MCF 10A (cell line): ENCODE measurements at regions not wholly inside any gene's neighbourhood (a gene's known extent, or its start where the extent isn't known, plus 50 kb on each side); places are given as distances from the start of the nearest gene placed in this dataset.

ENCODE experiments used
- BruUV-seq: library from RNA; stranded (reverse); fragments of 400-500 nt; replicated peaks from 2 replicates; lab custom pipeline; 2021; lab: Mats Ljungman, UMichigan
- CTCF ChIA-PET: fragments of 300-600 bp; sonication (Branson Sonifier 250); formaldehyde crosslinking; extraction: SDS; loops from one replicate; lab custom pipeline; 2021; ENCODE audit warnings: antibody characterized with exemption, inconsistent platforms; lab: Yijun Ruan, JAX
- POLR2A ChIA-PET: fragments of 300-600, 350-650 bp; sonication (Branson Sonifier 250); formaldehyde crosslinking; extraction: SDS; loops from one replicate; lab custom pipeline; 2020; ENCODE audit warnings: antibody characterized with exemption, inconsistent platforms; lab: Yijun Ruan, JAX
- DNase-seq: peaks from one replicate; pipeline ENCODE4 v3.0.0-alpha.2; 2018; ENCODE audit not compliant: unreplicated experiment
- H3K27ac Mint-ChIP-seq: one replicate; pipeline ENCODE4 v1.8.0; 2022; ENCODE audit warnings: mild to moderate bottlenecking, low read depth, mixed read lengths; ENCODE audit not compliant: unreplicated experiment
- H3K27me3 Mint-ChIP-seq: one replicate; pipeline ENCODE4 v1.8.0; 2022; ENCODE audit warnings: mixed read lengths; ENCODE audit not compliant: insufficient read depth, unreplicated experiment
- H3K36me3 Mint-ChIP-seq: one replicate; pipeline ENCODE4 v1.8.0; 2022; ENCODE audit warnings: mild to moderate bottlenecking, moderate library complexity, mixed read lengths; ENCODE audit not compliant: insufficient read depth, unreplicated experiment
- H3K4me1 Mint-ChIP-seq: one replicate; pipeline ENCODE4 v1.8.0; 2022; ENCODE audit warnings: mixed read lengths; ENCODE audit not compliant: insufficient read depth, unreplicated experiment
- H3K4me3 Mint-ChIP-seq: one replicate; pipeline ENCODE4 v1.8.0; 2022; ENCODE audit warnings: mild to moderate bottlenecking, moderate library complexity, mixed read lengths; ENCODE audit not compliant: unreplicated experiment
- H3K9me3 Mint-ChIP-seq: one replicate; pipeline ENCODE4 v1.8.0; 2022; ENCODE audit warnings: mixed read lengths; ENCODE audit not compliant: unreplicated experiment
- intact Hi-C: fragments of 100-400 bp; cut with micrococcal nuclease; formaldehyde crosslinking; loops from 2 replicates; pipeline ENCODE4 v1.14.1; 2022
- TF ChIP-seq, protein P1 (sequence below): fragments of 200-600 bp; IDR thresholded peaks from one replicate; pipeline ENCODE4 v1.8.0; 2022; ENCODE audit warnings: antibody characterized with exemption, mild to moderate bottlenecking; ENCODE audit not compliant: unreplicated experiment

DNA sequence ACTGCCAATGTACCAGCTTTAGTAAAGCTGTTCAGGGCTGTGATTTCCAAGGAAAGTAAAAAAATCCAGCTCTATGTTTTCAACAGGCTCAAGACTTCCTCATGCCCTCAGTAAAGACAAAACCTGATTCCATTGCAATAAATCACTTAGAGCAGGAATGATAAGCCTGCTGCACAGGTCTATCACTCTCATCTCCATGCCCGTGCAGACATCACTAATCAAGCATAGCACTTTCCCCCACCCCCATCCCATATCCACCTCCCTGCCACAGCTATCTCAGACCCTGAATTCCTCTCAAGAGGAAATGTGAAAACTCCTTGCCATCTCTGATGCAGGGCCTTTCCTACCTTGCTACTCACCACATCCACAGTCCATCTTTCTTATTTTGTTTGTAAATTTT is 554.9 kb downstream of the MAFB start:
- ChIA-PET CTCF (interaction anchor here (0.6 to 1.7 kb wide), 5 partner anchors 16 to 1056 kb away, joined by 3 to 6 read pairs (median 3); no protein-coding TSS in a partner anchor), POLR2A (no interaction called here)
- TF ChIP-seq, protein P1, sequence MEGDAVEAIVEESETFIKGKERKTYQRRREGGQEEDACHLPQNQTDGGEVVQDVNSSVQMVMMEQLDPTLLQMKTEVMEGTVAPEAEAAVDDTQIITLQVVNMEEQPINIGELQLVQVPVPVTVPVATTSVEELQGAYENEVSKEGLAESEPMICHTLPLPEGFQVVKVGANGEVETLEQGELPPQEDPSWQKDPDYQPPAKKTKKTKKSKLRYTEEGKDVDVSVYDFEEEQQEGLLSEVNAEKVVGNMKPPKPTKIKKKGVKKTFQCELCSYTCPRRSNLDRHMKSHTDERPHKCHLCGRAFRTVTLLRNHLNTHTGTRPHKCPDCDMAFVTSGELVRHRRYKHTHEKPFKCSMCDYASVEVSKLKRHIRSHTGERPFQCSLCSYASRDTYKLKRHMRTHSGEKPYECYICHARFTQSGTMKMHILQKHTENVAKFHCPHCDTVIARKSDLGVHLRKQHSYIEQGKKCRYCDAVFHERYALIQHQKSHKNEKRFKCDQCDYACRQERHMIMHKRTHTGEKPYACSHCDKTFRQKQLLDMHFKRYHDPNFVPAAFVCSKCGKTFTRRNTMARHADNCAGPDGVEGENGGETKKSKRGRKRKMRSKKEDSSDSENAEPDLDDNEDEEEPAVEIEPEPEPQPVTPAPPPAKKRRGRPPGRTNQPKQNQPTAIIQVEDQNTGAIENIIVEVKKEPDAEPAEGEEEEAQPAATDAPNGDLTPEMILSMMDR: no peak
- H3K9me3 Mint-ChIP-seq: no peaks in the 10 kb centered on the region
- H3K4me3 Mint-ChIP-seq: no peak overlapping the region
- no TSS peak for BruUV-seq
- peaks cover 50% of the 10 kb centered on the region for H3K27me3 Mint-ChIP-seq
- H3K27ac Mint-ChIP-seq: no peak overlapping the region
- H3K36me3 Mint-ChIP-seq: no peaks in the 10 kb centered on the region
- DNase-seq: no peak
- no peaks in the 10 kb centered on the region for H3K4me1 Mint-ChIP-seq
- intact Hi-C loops: no loop called here

DNA sequence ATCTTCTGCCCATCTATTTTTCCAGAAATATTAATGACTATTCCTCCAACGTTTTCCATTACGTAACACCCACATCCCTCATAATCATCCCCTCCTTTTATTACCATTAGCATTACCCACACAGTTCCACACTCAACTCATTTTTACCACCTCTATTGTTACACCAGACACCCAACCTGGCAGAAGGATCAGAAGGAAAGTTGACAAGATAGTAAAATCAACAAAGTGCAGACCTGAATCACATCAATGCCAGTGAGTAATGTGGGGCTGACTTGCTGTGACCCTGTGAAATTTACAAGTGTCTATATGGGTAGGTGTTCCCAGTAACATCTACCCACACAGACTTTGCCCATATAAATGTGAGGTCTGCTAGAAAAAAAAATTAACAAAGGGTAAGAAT is 568.2 kb downstream of the MAFB start:
- Mint-ChIP-seq H3K27ac (no peak overlapping the region), H3K9me3 (no peaks in the 10 kb centered on the region), H3K4me3 (no peak overlapping the region), H3K4me1 (no peaks in the 10 kb centered on the region), H3K27me3 (peaks cover 47% of the 10 kb centered on the region), H3K36me3 (no peaks in the 10 kb centered on the region)
- no TSS peak for BruUV-seq
- intact Hi-C loops: no loop called here
- ChIA-PET POLR2A (no interaction called here), CTCF (interaction anchor here (0.7 kb wide), 1 partner anchor 12 kb away, joined by 3 read pairs; no protein-coding TSS in a partner anchor)
- no peak for DNase-seq
- TF ChIP-seq, protein P1: no peak

GRCh38 chr20:40111282-40111681 is 577.8 kb downstream of the MAFB start:
- DNase-seq: no peak
- ChIA-PET CTCF (interaction anchor here (0.6 to 0.7 kb wide), 2 partner anchors 233 to 835 kb away, joined by 3 read pairs; no protein-coding TSS in a partner anchor), POLR2A (interaction anchor here (0.6 kb wide), 1 partner anchor 1172 kb away, joined by 4 read pairs; no protein-coding TSS in a partner anchor)
- BruUV-seq: no TSS peak
- intact Hi-C loops: no loop called here
- Mint-ChIP-seq H3K4me1 (no peaks in the 10 kb centered on the region), H3K36me3 (no peaks in the 10 kb centered on the region), H3K27me3 (peaks cover 32% of the 10 kb centered on the region), H3K9me3 (no peaks in the 10 kb centered on the region), H3K4me3 (no peak overlapping the region), H3K27ac (no peak overlapping the region)
- TF ChIP-seq, protein P1: no peak

DNA sequence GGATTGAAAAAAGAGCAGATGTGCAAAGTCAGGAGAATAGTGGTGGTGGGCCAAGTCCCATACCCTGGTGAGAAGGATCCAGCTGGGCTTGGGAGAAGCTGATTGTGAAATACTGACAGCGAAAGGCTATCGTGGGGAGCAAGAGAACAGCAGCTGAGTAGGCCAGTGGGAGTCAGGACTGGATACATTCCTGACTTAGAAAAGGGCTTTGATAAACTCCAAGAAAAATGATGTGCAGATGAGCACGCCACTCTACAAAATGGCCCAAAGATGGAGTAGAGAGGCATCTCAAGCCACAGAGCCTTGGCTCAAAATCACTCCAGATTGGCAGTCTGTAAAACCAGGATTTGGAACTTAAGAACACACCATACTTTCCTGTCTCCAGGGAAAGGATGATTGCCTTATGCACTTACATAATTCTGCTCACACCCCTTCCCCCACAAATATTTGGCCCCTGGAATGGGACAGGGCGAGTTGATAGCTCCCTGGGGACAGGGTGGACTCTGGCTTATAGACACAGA is 578.7 kb downstream of the MAFB start:
- ChIA-PET POLR2A (no interaction called here), CTCF (interaction anchor here (0.6 kb wide), 2 partner anchors 237 to 263 kb away, joined by 3 read pairs; no protein-coding TSS in a partner anchor)
- TF ChIP-seq, protein P1: no peak
- Mint-ChIP-seq H3K27ac (no peak overlapping the region), H3K4me3 (no peak overlapping the region), H3K4me1 (no peaks in the 10 kb centered on the region), H3K27me3 (peaks cover 32% of the 10 kb centered on the region), H3K36me3 (no peaks in the 10 kb centered on the region), H3K9me3 (no peaks in the 10 kb centered on the region)
- BruUV-seq: no TSS peak
- no peak for DNase-seq
- intact Hi-C loops: no loop called here
